GM13977 (cell line): ENCODE measurements at regions not wholly inside any gene's neighbourhood (a gene's known extent, or its start where the extent isn't known, plus 50 kb on each side); places are given as distances from the start of the nearest gene placed in this dataset.

Experiments used
- DNase-seq: peaks from one replicate; pipeline ENCODE4 v3.0.0; 2012; ENCODE audit warnings: low spot score
- CTCF ChIP-seq: IDR thresholded peaks from 2 replicates; pipeline ENCODE4 v1.5.1; 2012; ENCODE audit warnings: mild to moderate bottlenecking, control low read depth; ENCODE audit not compliant: insufficient read depth; ENCODE audit errors: extremely low read depth, missing control alignments
- in situ Hi-C: fragments of 300-500 bp; cut with MboI; formaldehyde crosslinking; loops from one replicate; pipeline ENCODE4 v1.12.0; 2022; ENCODE audit warnings: low sequenced_read_pairs, low pct_unique_long_range_greater_than_20kb, mixed read lengths, inconsistent platforms; ENCODE audit not compliant: unreplicated experiment

- in situ Hi-C loops: no loop called here
- no peak for DNase-seq
- no peak for TF ChIP-seq CTCF
Observed at GRCh38 chr10:52939894-52940293, 167.3 kb upstream of the MBL2 start.

- DNase-seq: no peak
- no peak for TF ChIP-seq CTCF
- in situ Hi-C loops: no loop called here
Observed at GRCh38 chr10:52933748-52934147, 161.2 kb upstream of the MBL2 start.

- no peak for DNase-seq
- in situ Hi-C loops: no loop called here
- no peak for TF ChIP-seq CTCF
Observed at GRCh38 chr10:52927678-52928077, 155.1 kb upstream of the MBL2 start.

- no peak for TF ChIP-seq CTCF
- no peak for DNase-seq
- in situ Hi-C loops: no loop called here
Observed at GRCh38 chr10:52923520-52923919, 150.9 kb upstream of the MBL2 start.

- DNase-seq: no peak
- in situ Hi-C loops: no loop called here
- no peak for TF ChIP-seq CTCF
Observed at GRCh38 chr10:52918714-52919305, 146.2 kb upstream of the MBL2 start.

GRCh38 chr10:52915391-52915790, 142.8 kb upstream of the MBL2 start:
- no peak for TF ChIP-seq CTCF
- DNase-seq: no peak
- in situ Hi-C loops: no loop called here

- in situ Hi-C loops: no loop called here
- DNase-seq: no peak
- no peak for TF ChIP-seq CTCF
Observed at GRCh38 chr10:52911163-52911562, 138.6 kb upstream of the MBL2 start.
